IMR-90 (cell line): ENCODE measurements at regions not wholly inside any gene's neighbourhood (a gene's known extent, or its start where the extent isn't known, plus 50 kb on each side); places are given as distances from the start of the nearest gene placed in this dataset.

Source experiments
- ATAC-seq: fragments of 200-7000 bp; cut with Tn5 transposase; 2 replicates; pipeline ENCODE4 v1.9.1; 2020; ENCODE audit warnings: low read depth, mild to moderate bottlenecking, moderate library complexity
- BruUV-seq: library from RNA; stranded (reverse); fragments of 400-500 nt; replicated peaks from 2 replicates; lab custom pipeline; 2021; lab: Mats Ljungman, UMichigan
- CTCF ChIA-PET: fragments of 300-600 bp; formaldehyde crosslinking; extraction: SDS; loops from one replicate; lab custom pipeline; 2021; ENCODE audit warnings: antibody characterized with exemption; lab: Yijun Ruan, JAX
- POLR2A ChIA-PET: fragments of 300-600 bp; sonication (Branson Sonifier 250); formaldehyde crosslinking; loops from one replicate; lab custom pipeline; 2022; ENCODE audit warnings: antibody characterized with exemption; ENCODE audit not compliant: unreplicated experiment; lab: Charles Lee
- DNase-seq: peaks from one replicate; pipeline ENCODE4 v3.0.0; 2013
- H2AFZ ChIP-seq: replicated peaks from 2 replicates; pipeline ENCODE3; 2013; ENCODE audit warnings: low read length, mild to moderate bottlenecking; ENCODE audit not compliant: poor library complexity
- H2AK5ac ChIP-seq: 2 replicates; pipeline ENCODE4 v1.6.1; 2013; ENCODE audit warnings: low read depth, low read length, inconsistent platforms
- H2AK9ac ChIP-seq: replicated peaks from 2 replicates; pipeline ENCODE3; 2013; ENCODE audit warnings: mild to moderate bottlenecking, low read depth, low read length, moderate library complexity; ENCODE audit not compliant: poor library complexity
- H2BK120ac ChIP-seq: 2 replicates; pipeline ENCODE4 v1.6.1; 2013; ENCODE audit warnings: low read depth, low read length, inconsistent platforms
- H2BK15ac ChIP-seq: 3 replicates; pipeline ENCODE4 v1.6.1; 2013; ENCODE audit warnings: low read depth, low read length, inconsistent platforms
- H2BK20ac ChIP-seq: 2 replicates; pipeline ENCODE4 v1.6.1; 2013; ENCODE audit warnings: low read depth, mild to moderate bottlenecking, inconsistent platforms, low read length, moderate library complexity
- H2BK5ac ChIP-seq: 2 replicates; pipeline ENCODE4 v1.6.1; 2013; ENCODE audit warnings: mild to moderate bottlenecking, low read depth, low read length, inconsistent platforms; ENCODE audit not compliant: poor library complexity, severe bottlenecking
- H3K14ac ChIP-seq: replicated peaks from 2 replicates; pipeline ENCODE4 v1.6.1; 2013; ENCODE audit warnings: low read depth, low read length, inconsistent platforms
- H3K18ac ChIP-seq: 2 replicates; pipeline ENCODE4 v1.6.1; 2013; ENCODE audit warnings: low read depth, low read length, control low read depth
- H3K23ac ChIP-seq: 2 replicates; pipeline ENCODE4 v1.6.1; 2013; ENCODE audit warnings: low read depth, low read length, inconsistent platforms
- H3K27ac ChIP-seq: 2 replicates; pipeline ENCODE4 v1.5.1; 2013; ENCODE audit warnings: mild to moderate bottlenecking, control low read depth, low read length; ENCODE audit not compliant: insufficient read depth
- H3K27me3 ChIP-seq: 2 replicates; pipeline ENCODE4 v1.6.1; 2013; ENCODE audit warnings: low read length; ENCODE audit not compliant: control insufficient read depth, insufficient read depth
- H3K36me3 ChIP-seq: 2 replicates; pipeline ENCODE4 v1.6.1; 2013; ENCODE audit warnings: low read length, mixed read lengths; ENCODE audit not compliant: control insufficient read depth, insufficient read depth
- H3K4ac ChIP-seq: 2 replicates; pipeline ENCODE4 v1.6.1; 2013; ENCODE audit warnings: low read depth, low read length, inconsistent platforms
- H3K4me1 ChIP-seq: 2 replicates; pipeline ENCODE4 v1.6.1; 2013; ENCODE audit warnings: low read length, mixed read lengths; ENCODE audit not compliant: control insufficient read depth, insufficient read depth
- H3K4me2 ChIP-seq: 2 replicates; pipeline ENCODE4 v1.6.1; 2013; ENCODE audit warnings: low read depth, mild to moderate bottlenecking, control low read depth, low read length, moderate library complexity
- H3K4me3 ChIP-seq: 2 replicates; pipeline ENCODE4 v1.5.1; 2013; ENCODE audit warnings: low read depth, mild to moderate bottlenecking, control low read depth, low read length, moderate library complexity; ENCODE audit not compliant: insufficient read depth
- H3K56ac ChIP-seq: 2 replicates; pipeline ENCODE4 v1.6.1; 2013; ENCODE audit warnings: low read length, inconsistent platforms; ENCODE audit not compliant: insufficient read depth; ENCODE audit errors: extremely low read depth
- H3K79me1 ChIP-seq, 2 experiments: 2 replicates each; pipeline ENCODE4 v1.6.1; 2013; ENCODE audit warnings: low read length in 2 of 2, inconsistent platforms in 1 of 2, low read depth in 1 of 2
- H3K9ac ChIP-seq: 2 replicates; pipeline ENCODE4 v1.6.1; 2013; ENCODE audit warnings: low read depth, low read length, control low read depth
- H3K9me1 ChIP-seq: 2 replicates; pipeline ENCODE4 v1.6.1; 2013; ENCODE audit warnings: low read length, inconsistent platforms; ENCODE audit not compliant: insufficient read depth
- H3K9me3 ChIP-seq: 2 replicates; pipeline ENCODE4 v1.6.1; 2013; ENCODE audit warnings: low read length; ENCODE audit not compliant: control insufficient read depth, insufficient read depth
- H4K20me1 ChIP-seq: 2 replicates; pipeline ENCODE4 v1.6.1; 2013; ENCODE audit warnings: low read length, inconsistent platforms; ENCODE audit not compliant: insufficient read depth
- H4K5ac ChIP-seq: 2 replicates; pipeline ENCODE4 v1.6.1; 2013; ENCODE audit warnings: mild to moderate bottlenecking, low read depth, low read length, control low read depth
- H4K8ac ChIP-seq, 2 experiments: 2 replicates each; pipeline ENCODE4 v1.6.1; 2013; ENCODE audit warnings: low read depth in 2 of 2, low read length in 2 of 2, control low read depth in 1 of 2, inconsistent platforms in 1 of 2
- H4K91ac ChIP-seq: 2 replicates; pipeline ENCODE4 v1.6.1; 2013; ENCODE audit warnings: low read depth, low read length, inconsistent platforms; ENCODE audit not compliant: insufficient read depth
- CHD1 ChIP-seq: IDR thresholded peaks from 2 replicates; pipeline ENCODE4 v1.6.1; 2012; ENCODE audit warnings: low read depth, low read length, improper control_type of control experiment
- CTCF ChIP-seq: conservative IDR thresholded peaks from 2 replicates; pipeline ENCODE4 v1.5.1; 2012; ENCODE audit warnings: mild to moderate bottlenecking, low read depth, low read length, improper control_type of control experiment
- MAZ ChIP-seq: IDR thresholded peaks from 2 replicates; pipeline ENCODE4 v1.6.1; 2012; ENCODE audit warnings: low read depth, mild to moderate bottlenecking, low read length, improper control_type of control experiment, moderate library complexity, borderline replicate concordance
- RAD21 ChIP-seq: IDR thresholded peaks from 2 replicates; pipeline ENCODE4 v1.6.1; 2012; ENCODE audit warnings: low read length, improper control_type of control experiment
- RFX5 ChIP-seq: IDR thresholded peaks from 2 replicates; pipeline ENCODE4 v1.8.0; 2012; ENCODE audit warnings: low read depth, mild to moderate bottlenecking, low read length, moderate library complexity
- SMC3 ChIP-seq: fragments of 150-350 bp; IDR thresholded peaks from 2 replicates; pipeline ENCODE4 v1.6.1; 2016; ENCODE audit warnings: low read depth, mild to moderate bottlenecking, antibody characterized with exemption, low read length, moderate library complexity
- WGBS, 2 experiments: methylation state at CpG; one replicate each; pipeline versions ENCODE4 v1.1.5 to v1.1.7; 2013; ENCODE audit warnings: missing lambda C conversion rate in 2 of 2; ENCODE audit not compliant: insufficient read length in 1 of 2; ENCODE audit errors: extremely low coverage in 2 of 2; 5-methylcytosine and 5-hydroxymethylcytosine counted together
- dilution Hi-C: fragments of 300-500 bp; cut with HindIII; formaldehyde crosslinking; loops from one replicate; pipeline ENCODE4 v1.14.3; 2018; ENCODE audit warnings: low sequenced_read_pairs; ENCODE audit not compliant: unreplicated experiment
- in situ Hi-C: fragments of 300-500 bp; cut with MboI; formaldehyde crosslinking; loops from 3 replicates; pipeline ENCODE4 v1.14.3; 2019; ENCODE audit warnings: low sequenced_read_pairs, inconsistent platforms, mixed read lengths
- intact Hi-C: fragments of 100-400 bp; cut with micrococcal nuclease; formaldehyde crosslinking; loops from 2 replicates; pipeline ENCODE4 v1.10.0; 2022

- H2BK5ac ChIP-seq: no peak overlapping the region
- H3K4me2 ChIP-seq: no peak overlapping the region
- dilution Hi-C loops: no loop called here
- H4K91ac ChIP-seq: no peak overlapping the region
- intact Hi-C loops: loop anchor here (1.0 to 5.0 kb wide), 3 partner anchors 519 to 770 kb away; no protein-coding TSS in a partner anchor
- H3K18ac ChIP-seq: no peak overlapping the region
- BruUV-seq: no TSS peak
- H3K56ac ChIP-seq: no peak overlapping the region
- no peak overlapping the region for H2BK15ac ChIP-seq
- ATAC-seq (peak; percentile 85), DNase-seq (peak; percentile 51)
- no CpG with 5 or more reads among the region's 5 CpGs for WGBS, 2 experiments
- TF ChIP-seq RFX5: no peak
- peak; percentile 64 for TF ChIP-seq SMC3
- TF ChIP-seq CTCF: peak; percentile 63
- no peak for TF ChIP-seq MAZ
- TF ChIP-seq CHD1: no peak
- TF ChIP-seq RAD21: peak; percentile 65
- H2BK20ac ChIP-seq: no peak overlapping the region
- H4K5ac ChIP-seq: no peak overlapping the region
- no peak overlapping the region for H3K4ac ChIP-seq
- 0 out of 2 replicates have a peak, but pooled peaks cover under 1% of the 10 kb centered on the region for H3K4me1 ChIP-seq
- no peak overlapping the region for H3K23ac ChIP-seq
- ChIA-PET CTCF (interaction anchor here (0.6 to 1.1 kb wide), 11 partner anchors 12 to 1730 kb away, joined by 3 to 6 read pairs (median 3); no protein-coding TSS in a partner anchor), POLR2A (no interaction called here)
- H3K4me3 ChIP-seq: no peak overlapping the region
- no peak overlapping the region for H2BK120ac ChIP-seq
- H3K27me3 ChIP-seq: peaks cover 43% of the 10 kb centered on the region
- no peak overlapping the region for H2AFZ ChIP-seq
- H4K8ac ChIP-seq: no peak overlapping the region
- H3K14ac ChIP-seq: no peak overlapping the region
- H4K20me1 ChIP-seq: no peaks in the 10 kb centered on the region
- in situ Hi-C loops: no loop called here
- no peaks in the 10 kb centered on the region; the same call in 1 of the 2 replicates for H3K9me3 ChIP-seq
- H3K9ac ChIP-seq: no peak overlapping the region
- H2AK9ac ChIP-seq: no peak overlapping the region
- peaks cover under 1% of the 10 kb centered on the region; the same call in 1 of the 2 replicates for H3K9me1 ChIP-seq
- no peaks in the 10 kb centered on the region for H3K36me3 ChIP-seq
- H2AK5ac ChIP-seq: no peak overlapping the region
- no peaks in the 10 kb centered on the region for H3K79me1 ChIP-seq
- no peak overlapping the region for H3K27ac ChIP-seq
Measured at GRCh38 chr11:32006799-32007388, 84.0 kb upstream of the RCN1 start.
